ENCODE measurements at regions not wholly inside any gene's neighbourhood (a gene's known extent, or its start where the extent isn't known, plus 50 kb on each side); places are given as distances from the start of the nearest gene placed in this dataset.

DNA sequence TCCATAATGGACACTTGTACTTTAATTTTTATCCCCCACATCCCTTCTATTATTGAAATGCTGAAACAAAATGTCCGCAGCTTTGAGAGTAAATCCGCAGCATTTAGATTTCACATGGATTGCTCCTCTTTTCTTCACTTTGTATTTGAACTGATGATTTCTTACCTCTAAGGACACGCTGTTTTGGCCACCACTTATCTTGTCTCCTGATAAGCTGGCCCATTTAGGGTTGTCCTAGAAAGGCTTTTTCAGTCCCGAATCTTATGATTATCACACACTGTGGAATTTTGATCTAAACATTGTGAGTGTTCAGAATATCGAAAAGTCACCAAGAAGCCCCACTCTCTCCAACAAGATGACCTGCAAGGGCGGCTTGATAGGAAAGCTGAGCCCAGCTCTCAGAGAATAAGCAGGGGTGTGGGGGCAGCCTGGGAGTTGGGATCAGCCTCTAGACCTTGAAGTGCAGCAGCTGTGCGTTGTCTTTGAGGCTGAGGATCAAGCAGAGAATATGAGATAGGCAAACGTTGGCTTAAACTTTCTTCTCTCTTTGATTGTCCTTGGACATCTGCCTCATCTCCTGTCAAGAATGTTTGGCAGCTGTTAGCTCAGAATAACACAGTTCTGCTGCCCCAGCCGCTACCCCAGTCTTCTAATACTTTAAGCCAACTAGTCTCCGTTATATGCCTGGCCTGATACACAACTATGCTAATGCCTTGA lies 399.7 kb upstream of the NR2F2 start:
- TF ChIP-seq, protein P1, sequence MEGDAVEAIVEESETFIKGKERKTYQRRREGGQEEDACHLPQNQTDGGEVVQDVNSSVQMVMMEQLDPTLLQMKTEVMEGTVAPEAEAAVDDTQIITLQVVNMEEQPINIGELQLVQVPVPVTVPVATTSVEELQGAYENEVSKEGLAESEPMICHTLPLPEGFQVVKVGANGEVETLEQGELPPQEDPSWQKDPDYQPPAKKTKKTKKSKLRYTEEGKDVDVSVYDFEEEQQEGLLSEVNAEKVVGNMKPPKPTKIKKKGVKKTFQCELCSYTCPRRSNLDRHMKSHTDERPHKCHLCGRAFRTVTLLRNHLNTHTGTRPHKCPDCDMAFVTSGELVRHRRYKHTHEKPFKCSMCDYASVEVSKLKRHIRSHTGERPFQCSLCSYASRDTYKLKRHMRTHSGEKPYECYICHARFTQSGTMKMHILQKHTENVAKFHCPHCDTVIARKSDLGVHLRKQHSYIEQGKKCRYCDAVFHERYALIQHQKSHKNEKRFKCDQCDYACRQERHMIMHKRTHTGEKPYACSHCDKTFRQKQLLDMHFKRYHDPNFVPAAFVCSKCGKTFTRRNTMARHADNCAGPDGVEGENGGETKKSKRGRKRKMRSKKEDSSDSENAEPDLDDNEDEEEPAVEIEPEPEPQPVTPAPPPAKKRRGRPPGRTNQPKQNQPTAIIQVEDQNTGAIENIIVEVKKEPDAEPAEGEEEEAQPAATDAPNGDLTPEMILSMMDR (IDR thresholded peaks at IDR 0.05), result no peak

DNA sequence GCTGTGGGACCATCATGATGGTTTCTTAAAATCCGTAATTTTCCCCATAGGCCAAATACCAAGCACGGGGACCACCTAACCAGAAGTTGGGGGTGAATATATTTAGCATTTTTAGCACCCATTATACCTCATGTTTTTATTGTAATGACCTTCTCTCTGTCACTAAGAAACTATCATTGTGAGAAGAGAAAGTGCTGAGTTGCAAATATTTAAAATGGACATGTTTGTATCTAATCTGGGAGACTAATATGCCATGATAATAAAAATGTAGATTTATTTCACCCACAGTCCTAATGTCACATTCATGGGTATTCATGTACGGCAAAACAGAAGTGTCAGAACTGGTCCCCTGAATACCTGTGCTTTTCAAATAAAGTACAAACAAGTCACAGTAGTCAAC lies 398.9 kb upstream of the NR2F2 start:
- TF ChIP-seq, protein P1 (IDR thresholded peaks at IDR 0.05), result no peak

DNA sequence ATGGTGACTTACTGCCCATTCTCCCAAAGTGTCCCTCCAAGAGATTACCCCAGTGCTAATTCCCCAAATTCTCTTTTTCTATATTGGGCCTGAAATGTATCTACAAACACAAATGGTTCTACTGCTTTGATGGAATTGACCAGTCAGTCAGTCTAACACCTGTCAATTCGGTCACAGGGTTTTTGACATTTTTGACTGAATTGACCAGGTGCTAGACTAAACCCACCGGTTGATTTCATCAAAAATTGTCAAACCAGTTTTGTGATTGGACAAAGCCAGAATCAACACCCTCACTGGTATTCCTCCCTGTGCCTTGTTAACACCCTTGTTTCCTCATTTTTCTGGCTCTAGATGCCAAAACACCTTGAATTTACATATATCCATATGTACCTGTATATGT lies 398.4 kb upstream of the NR2F2 start:
- TF ChIP-seq, protein P1 (IDR thresholded peaks at IDR 0.05), result no peak

DNA sequence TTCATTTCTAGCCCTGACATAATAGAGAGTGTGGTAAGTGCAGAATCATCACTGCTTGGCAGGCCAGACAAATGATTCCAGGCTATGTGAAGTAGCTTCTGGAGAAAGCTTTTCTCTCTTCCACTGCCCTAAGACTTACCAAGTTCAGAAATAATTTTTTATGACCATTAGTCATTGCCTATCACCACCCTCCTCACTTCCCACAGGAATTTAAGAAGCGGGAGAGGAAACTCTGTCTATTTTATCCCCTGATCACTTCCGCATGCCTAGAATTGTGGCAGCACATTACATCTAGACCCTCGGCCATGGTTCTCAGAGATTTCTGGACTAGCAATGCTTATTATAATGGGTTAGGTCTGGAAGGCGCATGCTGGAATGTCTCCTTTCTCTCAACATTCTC lies 397.8 kb upstream of the NR2F2 start:
- TF ChIP-seq, protein P1 (IDR thresholded peaks at IDR 0.05), result no peak

DNA sequence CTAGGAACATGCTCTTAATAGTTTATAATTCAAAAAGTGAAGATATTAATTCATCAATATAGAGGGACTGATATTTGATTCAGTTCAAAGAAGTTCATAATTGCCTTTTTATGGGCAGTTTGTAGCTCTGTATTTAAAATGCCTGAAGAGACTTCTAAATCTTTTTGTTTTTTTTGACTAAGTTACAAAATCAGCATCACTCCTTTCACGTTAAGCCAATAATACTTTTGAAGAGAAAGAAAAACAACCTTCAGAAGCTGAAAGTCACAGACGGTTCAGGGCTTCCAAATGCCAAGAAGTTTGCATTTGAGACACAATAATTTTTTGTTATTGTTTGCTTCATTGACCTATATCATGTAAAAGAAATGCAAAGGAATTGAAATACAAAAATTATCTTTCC lies 394.6 kb upstream of the NR2F2 start:
- TF ChIP-seq, protein P1 (IDR thresholded peaks at IDR 0.05), result no peak

DNA sequence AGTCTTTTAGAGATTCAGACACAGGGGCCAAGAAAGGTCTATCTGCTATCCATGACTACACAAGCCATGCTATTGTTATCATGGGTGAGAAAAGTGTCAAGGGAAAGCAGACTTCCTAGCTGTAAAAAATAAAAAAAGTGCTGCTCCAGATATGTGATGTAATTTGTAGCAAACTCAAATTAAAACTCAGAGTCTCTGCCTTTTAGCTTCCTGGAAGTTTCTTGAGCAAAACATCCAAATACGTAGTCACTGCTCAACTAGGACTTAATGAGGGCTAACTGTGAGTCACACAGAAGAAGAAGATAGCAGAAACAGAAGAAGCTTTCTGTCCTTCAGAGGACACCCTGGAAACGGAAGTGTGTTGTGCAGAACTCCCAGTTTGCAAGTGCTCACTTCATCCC lies 393.4 kb upstream of the NR2F2 start:
- TF ChIP-seq, protein P1 (IDR thresholded peaks at IDR 0.05), result no peak

DNA sequence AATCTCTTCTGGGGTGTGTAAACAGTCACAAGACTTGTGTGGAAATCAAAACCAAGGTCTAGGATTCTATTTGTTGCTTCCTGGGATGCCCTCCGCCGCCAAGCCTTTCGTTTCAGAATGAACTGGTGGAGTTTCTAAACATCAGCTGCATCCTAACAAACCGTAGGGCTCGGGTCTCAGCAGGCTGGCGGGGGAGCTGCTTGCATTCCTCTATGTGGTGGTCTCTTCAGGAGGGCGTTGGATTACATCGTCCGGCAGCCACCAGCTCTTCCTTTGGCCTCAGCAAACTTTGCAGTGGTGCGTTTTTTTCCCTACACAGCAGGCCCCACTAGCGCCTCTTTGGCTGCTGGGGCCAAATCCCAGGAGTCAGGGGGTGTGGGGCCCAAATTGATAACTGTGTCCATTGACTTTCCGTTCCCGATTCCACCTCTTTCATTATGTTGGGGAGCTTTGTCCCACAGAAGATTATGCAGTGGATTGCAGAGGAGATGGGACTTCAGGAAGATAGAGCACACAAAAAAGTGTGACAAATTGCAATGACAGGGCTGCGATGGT lies 390.0 kb upstream of the NR2F2 start:
- TF ChIP-seq, protein P1 (IDR thresholded peaks at IDR 0.05), result no peak
